GM19455 (cell line): ENCODE measurements at regions not wholly inside any gene's neighbourhood (a gene's known extent, or its start where the extent isn't known, plus 50 kb on each side); places are given as distances from the start of the nearest gene placed in this dataset.
"Not testable (repeated sequence)": the region's sequence is repeated elsewhere in the genome, so short reads cannot be mapped to it uniquely, and the experiment has no call there.

Experiments
- ATAC-seq: cut with Tn5 transposase; IDR thresholded peaks from one replicate; pipeline ENCODE4 v1.9.1; 2021; ENCODE audit not compliant: unreplicated experiment

DNA sequence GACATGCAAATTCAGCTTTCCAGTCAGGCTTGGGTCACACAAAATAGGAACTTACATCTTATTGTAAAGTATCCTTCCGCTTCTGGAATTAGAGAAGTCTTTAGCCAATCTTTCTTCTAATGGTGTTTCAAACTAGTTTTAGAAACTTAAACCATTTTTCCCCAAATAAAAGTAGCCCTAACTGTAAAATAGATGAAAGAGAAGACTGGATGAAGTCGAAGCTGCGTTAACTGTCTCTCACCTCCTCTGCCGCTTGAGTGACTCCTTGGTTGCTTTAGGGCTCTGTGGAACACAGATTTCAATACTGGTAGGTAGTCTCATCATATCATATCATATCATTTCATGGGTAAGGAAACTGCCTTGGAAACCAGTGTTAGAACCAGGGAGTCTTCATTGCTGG lies 498.4 kb downstream of the XIRP2 start:
- ATAC-seq, result no peak

- ATAC-seq, result no peak
Measured at GRCh38 chr2:167383610-167384194, 495.4 kb downstream of the XIRP2 start.

DNA sequence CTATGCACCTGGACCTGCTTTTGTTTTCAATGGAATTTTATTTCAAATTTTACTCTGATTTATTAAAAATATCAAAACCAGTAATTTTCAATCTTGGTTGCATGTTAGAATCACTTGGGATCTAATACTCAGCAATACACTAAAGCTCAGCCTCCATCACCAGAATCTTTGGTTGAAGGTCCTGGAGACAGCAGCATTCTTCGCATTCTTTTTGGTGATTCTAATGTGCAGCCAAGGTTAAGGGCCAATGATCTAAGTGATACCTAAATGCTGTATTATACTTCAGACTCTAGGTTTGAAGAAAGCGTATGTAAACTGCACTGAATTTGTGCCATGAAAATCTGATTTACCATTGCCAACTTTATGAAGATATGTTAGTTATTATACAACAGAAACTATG lies 493.1 kb downstream of the XIRP2 start:
- ATAC-seq, result no peak

DNA sequence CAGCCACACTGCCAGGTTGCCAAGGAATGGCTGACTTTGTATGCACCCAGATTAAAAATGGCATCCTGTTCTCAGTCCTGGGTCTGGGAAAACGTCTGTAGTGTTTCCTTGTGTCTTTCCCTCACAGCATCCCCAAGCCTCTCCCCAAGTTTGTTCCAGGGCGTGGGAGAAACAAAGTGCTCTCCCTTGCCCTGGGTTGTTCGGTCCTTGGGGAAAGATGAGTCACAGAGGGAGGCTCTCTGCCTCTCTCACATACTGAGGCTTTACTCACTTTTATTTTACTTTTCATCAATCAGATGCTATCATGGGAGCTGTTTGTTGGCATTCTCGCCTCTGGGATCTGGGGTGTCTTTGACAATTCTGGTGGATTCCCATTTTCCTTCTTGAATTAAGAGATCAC lies 492.3 kb downstream of the XIRP2 start:
- ATAC-seq, result no peak

DNA sequence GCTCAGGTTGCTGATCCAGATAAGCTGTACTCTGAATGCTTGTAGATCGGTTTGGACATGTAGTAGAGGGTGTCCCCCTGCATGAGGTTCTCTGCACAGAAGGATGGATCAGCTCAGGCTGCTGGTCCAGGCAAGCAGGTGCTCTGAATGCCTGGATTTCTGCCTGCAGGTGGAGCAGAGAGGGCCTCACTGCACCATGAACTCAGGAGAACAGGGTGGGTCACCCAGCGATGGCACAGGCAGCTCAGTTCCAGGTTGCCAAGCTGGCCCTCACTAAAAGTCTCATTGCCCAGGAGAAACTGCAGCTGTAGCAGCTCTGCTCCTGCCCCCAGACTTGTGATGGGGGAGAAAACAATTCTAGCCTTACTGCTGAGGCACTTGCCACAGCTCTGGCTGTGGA lies 491.8 kb downstream of the XIRP2 start:
- no peak for ATAC-seq

DNA sequence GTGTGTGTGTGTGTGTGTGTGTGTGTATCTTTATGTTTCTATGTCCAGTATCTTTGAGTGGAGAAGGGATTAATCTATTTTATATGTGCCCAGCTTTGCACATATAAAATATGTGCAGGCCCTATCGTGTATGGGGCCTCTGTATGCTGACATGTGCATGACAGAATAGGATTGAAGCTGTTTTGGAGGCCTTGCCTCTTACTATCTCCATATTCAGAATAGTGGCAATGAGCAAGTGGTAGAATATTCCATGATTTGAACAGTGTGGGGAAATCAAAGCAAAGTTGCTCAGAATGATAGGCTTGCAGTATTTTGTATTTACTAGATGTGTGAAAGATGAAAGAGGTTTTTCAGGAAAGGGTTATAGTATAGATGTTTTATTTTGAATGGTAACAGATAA lies 480.8 kb downstream of the XIRP2 start:
- no peak for ATAC-seq

DNA sequence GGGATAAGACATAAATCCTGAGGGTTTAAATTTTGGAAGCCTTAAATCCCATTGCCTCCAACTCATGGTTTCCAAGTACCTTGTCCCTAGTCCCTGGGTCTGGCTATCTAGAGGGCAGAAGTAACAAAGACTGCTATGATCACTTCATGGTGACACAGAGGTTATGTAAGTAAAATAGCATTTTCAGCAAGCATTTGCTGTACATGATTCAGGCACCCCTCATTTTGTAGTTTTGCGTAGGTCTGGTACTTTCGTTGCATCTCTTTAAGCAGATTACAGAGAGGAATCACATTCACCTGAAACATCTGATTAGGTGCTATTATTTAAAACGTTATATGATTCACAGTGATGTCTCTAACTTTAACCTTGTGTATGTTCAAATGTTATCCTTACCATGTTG lies 480.1 kb downstream of the XIRP2 start:
- no peak for ATAC-seq

DNA sequence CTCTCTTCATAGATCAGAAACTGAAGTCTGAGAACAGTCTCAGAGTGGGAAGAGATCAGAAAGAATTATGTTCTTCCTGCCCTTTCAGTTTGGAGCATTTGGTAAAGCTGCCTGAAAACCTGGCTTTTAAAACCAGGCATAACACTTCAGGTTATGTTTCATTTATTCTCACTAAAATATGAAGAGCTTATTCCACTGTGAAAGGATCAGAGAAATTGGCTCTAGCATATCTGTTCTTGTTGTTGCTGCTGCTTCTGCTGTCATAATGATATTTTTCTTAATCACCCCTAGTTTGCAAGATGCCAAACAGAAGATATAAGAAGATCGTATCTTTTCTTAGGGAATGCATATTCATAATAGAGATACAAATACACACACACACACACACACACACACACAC lies 476.9 kb downstream of the XIRP2 start:
- ATAC-seq, result no peak

GRCh38 chr2:167361426-167361825 lies 473.1 kb downstream of the XIRP2 start:
- ATAC-seq, result no peak

DNA sequence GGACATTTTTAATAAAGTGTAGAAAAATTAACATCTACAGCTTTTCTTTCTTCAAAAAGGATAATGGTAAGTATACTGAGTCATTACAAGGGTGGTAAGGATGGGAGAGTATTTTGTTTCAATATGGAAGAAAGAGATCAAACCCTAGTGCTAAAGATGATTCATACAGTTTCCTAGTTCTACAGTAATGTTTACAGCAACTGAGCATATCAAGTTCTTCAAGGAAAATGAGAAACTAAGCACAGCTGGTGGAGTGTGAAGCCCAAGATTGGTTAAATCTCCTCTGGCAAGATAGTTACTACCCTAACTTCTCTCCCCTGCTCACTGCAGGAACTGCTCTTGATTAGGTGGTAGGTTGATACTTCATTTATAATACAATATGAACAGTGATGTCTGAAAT lies 467.5 kb downstream of the XIRP2 start:
- no peak for ATAC-seq

- no peak for ATAC-seq
Measured at GRCh38 chr2:167353605-167354280, 465.5 kb downstream of the XIRP2 start.

DNA sequence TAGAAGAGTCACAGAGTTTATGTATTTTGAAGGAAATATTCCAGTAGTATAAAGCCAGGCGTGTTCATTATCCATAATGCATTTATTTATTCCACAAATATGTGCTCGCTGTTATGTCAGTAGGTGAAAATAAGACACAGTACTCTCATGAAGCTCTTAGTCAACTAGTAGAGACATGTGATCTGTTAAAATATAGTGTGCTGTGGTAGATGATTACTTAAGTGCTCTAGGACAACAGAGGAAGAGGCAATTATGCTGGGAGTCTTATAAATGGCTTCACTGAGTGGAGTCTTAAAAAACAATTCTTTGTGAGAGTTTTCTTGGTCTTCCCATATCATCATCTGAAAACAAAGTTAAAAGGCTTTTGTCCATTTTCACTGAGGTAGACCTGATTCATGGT lies 457.3 kb downstream of the XIRP2 start:
- ATAC-seq, result no peak

- no peak for ATAC-seq
Measured at GRCh38 chr2:167342769-167343168, 454.5 kb downstream of the XIRP2 start.

GRCh38 chr2:167340322-167340721 lies 452.0 kb downstream of the XIRP2 start:
- ATAC-seq, result no peak

GRCh38 chr2:167336213-167336612 lies 447.9 kb downstream of the XIRP2 start:
- no peak for ATAC-seq

DNA sequence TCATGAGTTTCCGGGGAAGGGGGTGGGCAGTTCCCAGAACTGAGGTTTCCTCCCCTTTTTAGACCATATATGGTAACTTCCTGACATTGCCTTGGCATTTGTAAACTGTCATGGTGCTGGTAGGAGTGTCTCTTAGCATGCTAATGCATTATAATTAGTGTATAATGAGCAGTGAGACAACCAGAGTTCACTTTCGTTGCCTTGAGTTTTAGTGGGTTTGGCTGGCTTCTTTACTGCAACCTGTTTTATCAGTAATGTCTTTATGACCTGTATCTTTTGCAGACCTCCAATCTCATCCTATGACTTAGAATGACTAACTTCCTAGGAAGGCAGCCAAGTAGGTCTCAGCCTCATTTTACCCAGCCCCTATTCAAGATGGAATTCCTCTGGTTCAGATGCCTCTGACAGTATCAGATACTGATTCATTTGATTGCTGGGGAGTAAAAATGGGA lies 447.3 kb downstream of the XIRP2 start:
- ATAC-seq, result no peak

DNA sequence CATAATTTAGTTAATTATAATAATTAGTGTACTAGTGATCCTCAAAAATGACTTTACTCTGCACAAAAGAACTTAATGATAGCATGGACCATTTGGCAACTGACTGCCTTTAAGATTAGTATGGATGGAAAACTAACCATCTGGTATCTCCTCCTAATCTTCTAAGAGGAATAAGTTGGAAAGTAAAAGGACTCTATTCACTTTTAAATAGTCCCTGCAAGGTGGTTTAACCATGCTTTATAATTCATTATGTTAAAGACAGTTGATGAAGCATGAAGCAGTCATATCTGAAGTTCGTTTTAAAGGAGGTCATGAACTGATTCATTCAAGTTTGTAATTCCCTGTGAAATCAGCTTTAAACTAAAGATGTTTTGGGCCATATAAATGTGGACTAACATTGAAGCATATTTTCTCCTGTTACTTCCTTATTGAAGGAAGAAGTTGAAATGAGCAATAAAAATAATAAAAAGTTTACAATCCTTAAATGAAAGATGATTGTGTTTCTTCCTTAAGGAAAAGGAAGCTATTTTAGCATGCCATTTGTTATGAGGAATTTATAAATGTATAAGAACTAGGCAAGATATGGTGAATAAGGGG lies 446.0 kb downstream of the XIRP2 start:
- ATAC-seq, result no peak

- ATAC-seq, result no peak
Measured at GRCh38 chr2:167333245-167333644, 445.0 kb downstream of the XIRP2 start.

DNA sequence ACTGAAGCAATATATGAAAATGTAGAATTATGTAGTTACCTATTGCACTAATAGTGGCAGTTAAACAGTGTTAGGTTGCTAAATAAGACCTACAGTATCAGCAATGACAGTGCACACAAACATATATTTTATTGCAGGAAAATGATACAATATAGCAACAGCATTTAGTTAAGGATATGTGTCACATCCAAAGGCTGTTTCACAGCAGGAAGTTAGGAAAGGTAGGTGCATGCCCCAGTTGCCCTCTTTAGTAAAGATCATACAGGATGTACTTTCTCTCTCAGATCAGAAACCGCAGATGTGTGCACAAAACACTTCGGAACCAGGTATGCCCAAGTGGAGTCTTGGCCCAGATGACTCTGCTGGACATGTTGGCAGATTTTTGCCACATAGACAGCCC lies 444.1 kb downstream of the XIRP2 start:
- ATAC-seq, result no peak

DNA sequence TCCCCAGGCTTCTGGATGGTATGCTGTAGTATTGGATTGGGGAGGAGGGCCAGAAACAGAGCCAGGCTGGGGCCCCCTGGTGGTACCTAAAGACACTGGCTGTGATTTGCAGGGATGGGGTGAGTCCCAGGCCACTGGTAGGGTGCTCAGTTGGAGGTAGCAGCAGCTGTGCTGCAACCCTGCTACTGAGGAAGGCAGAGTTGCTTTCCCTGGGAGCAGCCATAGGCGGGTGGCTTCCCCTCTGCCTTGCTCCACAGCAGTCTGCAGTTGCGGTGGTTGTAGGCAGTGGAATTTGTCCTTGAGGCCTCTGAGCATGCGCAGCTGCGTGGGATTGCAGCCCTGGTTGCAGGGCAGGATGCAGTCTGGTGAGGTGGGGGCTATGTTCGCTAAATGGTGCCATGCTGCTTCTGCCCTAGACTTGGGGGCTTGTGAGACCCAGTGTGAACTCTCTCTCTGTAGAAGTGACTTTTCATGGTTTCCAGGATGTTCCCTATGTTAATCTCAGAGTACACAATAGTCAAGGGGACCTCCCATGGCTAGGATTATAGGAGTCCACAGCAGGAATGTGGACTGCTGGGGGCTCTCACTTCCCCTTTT lies 443.5 kb downstream of the XIRP2 start:
- no peak for ATAC-seq

DNA sequence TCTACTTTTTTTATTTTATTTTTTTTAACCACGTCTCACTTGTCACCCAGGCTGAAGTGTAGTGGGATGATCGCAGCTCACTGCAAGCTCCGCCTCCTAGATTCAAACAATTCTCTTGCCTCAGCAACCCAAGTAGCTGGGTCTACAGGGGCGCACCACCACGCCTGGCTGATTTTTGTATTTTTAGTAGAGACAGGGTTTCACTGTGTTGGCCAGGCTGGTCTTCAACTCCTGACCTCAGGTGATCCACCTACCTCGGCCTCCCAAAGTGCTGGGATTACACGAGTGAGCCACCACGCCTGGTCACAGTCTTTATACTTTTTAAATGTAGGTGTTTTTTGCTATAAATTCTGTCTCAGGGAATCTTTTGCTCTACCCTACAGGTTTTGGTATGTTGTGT lies 440.5 kb downstream of the XIRP2 start:
- not testable (repeated sequence) for ATAC-seq

DNA sequence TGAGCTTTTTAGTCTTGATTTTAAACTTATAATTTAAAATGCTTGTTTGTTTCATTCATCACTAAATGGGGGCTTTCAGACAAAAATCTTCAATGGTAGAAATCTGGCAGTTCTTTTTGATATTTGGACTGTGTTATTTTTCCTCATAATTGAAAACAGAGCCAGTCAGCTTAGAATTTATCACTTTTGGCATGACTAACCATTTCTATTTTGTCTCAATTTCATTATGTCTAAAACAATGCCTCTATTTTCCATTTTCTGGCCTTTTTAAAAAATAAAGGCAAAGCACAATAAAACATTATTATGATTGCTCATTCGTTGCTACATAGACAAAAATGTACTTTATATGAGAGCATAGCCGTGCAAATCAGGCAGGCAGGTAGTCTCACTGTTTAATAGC lies 434.5 kb downstream of the XIRP2 start:
- no peak for ATAC-seq
